ENCODE measurements at regions not wholly inside any gene's neighbourhood (a gene's known extent, or its start where the extent isn't known, plus 50 kb on each side); places are given as distances from the start of the nearest gene placed in this dataset.

DNA sequence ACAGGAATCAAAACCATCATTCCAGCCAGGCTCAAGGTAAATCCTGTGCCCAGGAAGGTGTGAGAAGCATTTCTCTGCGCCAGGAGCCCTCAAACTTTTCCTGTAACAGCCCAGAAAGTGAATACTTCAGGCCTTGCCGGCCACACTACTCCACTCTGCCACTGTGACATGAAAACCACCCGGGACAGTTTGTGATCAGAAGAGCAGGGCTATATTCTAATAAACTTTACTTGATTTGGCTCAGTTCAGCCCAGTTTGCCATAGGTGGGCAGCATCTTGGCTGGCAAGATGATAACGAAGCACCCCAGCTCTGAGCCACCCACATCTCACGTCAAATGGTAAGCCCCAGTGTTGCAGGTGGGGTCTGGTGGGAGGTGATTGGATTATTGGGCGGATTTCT, 249.4 kb downstream of the DLL1 start:
- no peaks in the 10 kb centered on the region for H3K36me3 ChIP-seq (ENCODE audit: control insufficient read depth, insufficient read depth, low read length)

DNA sequence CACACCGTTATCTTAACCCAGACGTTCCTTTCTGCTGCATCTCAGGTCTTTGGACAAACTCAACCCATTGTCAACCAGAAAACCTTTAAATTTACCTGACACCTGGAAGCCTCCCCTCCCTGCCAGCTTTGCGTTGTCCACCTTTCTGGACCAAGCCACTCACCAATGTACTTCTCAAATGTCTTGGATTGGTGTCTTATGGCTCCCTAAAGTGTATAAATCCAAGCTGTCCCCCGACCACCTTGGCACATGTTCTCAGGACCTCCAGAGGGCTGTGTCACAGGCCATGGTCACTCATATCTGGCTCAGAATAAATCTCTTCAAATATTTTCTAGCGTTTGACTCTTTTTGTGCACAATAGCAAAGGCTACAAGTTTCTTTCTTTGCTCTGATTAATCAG, 250.0 kb downstream of the DLL1 start:
- H3K4me3 ChIP-seq (ENCODE audit: low read depth, low read length): no peak overlapping the region
- DNase-seq (ENCODE audit: low read depth) (no peak), FAIRE-seq (no peak)
- TF ChIP-seq, protein P1, sequence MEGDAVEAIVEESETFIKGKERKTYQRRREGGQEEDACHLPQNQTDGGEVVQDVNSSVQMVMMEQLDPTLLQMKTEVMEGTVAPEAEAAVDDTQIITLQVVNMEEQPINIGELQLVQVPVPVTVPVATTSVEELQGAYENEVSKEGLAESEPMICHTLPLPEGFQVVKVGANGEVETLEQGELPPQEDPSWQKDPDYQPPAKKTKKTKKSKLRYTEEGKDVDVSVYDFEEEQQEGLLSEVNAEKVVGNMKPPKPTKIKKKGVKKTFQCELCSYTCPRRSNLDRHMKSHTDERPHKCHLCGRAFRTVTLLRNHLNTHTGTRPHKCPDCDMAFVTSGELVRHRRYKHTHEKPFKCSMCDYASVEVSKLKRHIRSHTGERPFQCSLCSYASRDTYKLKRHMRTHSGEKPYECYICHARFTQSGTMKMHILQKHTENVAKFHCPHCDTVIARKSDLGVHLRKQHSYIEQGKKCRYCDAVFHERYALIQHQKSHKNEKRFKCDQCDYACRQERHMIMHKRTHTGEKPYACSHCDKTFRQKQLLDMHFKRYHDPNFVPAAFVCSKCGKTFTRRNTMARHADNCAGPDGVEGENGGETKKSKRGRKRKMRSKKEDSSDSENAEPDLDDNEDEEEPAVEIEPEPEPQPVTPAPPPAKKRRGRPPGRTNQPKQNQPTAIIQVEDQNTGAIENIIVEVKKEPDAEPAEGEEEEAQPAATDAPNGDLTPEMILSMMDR (IDR thresholded peaks at IDR 0.05; ENCODE audit: insufficient read depth, low read length, severe bottlenecking): no peak
- no peaks in the 10 kb centered on the region for H3K36me3 ChIP-seq (ENCODE audit: control insufficient read depth, insufficient read depth, low read length)
- H3K27me3 ChIP-seq (ENCODE audit: control insufficient read depth, insufficient read depth, low read length): peaks cover 7% of the 10 kb centered on the region

More for the DNA sequence above, 249.4 kb downstream of the DLL1 start:
- no peak overlapping the region for H3K4me3 ChIP-seq (ENCODE audit: low read depth, low read length)
- FAIRE-seq (no peak), DNase-seq (ENCODE audit: low read depth) (no peak)
- TF ChIP-seq, protein P1 (IDR thresholded peaks at IDR 0.05; ENCODE audit: insufficient read depth, low read length, severe bottlenecking): no peak
- peaks cover 7% of the 10 kb centered on the region for H3K27me3 ChIP-seq (ENCODE audit: control insufficient read depth, insufficient read depth, low read length)

DNA sequence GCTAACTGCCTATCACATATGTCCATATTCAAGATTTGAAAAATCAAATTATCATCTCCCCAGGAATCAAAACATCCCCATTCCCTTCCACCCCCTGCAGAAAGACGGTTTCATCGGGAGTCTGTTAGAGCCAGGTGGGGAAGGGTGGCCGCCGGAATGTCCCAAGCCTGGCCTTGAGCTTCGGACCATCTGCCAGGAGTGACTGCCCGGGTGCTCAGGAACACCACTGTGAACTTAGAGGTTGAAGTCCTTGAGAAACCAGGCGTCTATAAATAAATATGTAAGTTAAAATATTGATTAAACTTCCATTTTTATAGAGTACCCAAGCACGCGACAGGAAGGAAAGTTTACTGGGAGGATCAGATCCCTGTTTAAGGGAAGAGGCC, 250.8 kb downstream of the DLL1 start:
- no peak for DNase-seq (ENCODE audit: low read depth)
- no peak for FAIRE-seq
- TF ChIP-seq, protein P1 (IDR thresholded peaks at IDR 0.05; ENCODE audit: insufficient read depth, low read length, severe bottlenecking): no peak
- Histone ChIP-seq H3K36me3 (ENCODE audit: control insufficient read depth, insufficient read depth, low read length) (no peaks in the 10 kb centered on the region), H3K4me3 (ENCODE audit: low read depth, low read length) (no peak overlapping the region), H3K27me3 (ENCODE audit: control insufficient read depth, insufficient read depth, low read length) (peaks cover 7% of the 10 kb centered on the region)

DNA sequence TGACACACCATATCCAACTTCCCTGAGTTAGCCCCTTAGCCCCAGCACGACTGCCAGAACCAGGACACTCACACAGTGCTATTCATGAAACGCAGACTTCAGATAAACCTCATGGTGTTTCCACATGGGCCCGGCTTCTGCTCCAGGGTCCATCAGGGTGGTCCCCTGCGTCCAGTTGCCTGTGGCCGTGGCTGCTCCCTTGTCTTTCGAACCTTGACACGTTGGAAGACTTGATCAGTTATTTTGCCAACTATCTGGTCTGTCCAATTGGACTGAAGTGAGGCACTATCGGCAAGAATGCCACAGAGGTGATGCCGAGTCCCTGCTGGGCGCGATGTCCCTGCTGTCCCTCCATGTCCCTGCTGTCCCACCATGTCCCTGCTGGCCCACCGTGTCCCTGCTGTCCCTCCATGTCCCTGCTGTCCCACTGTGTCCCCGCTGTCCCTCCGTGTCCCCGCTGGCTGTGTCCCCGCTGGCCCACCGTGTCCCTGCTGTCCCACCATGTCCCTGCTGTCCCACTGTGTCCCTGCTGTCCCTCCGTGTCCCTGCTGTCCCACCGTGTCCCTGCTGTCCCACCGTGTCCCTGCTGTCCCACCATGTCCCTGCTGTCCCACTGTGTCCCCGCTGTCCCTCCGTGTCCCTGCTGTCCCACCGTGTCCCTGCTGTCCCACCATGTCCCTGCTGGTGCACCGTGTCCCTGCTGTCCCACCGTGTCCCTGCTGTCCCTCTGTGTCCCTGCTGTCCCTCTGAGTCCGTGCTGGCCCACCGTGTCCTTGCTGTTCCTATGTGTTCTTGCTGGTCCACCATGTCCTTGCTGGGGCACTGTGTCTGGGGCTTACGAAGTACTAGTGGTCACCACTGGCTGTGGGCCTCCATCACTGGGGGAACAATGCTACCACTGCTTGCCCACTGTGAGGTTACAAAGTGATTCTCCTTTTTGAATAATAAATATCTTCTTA, 251.4 kb downstream of the DLL1 start:
- peaks cover 2% of the 10 kb centered on the region for H3K27me3 ChIP-seq (ENCODE audit: control insufficient read depth, insufficient read depth, low read length)
- FAIRE-seq (no peak), DNase-seq (ENCODE audit: low read depth) (no peak)
- TF ChIP-seq, protein P1 (IDR thresholded peaks at IDR 0.05; ENCODE audit: insufficient read depth, low read length, severe bottlenecking): no peak
- no peak overlapping the region for H3K4me3 ChIP-seq (ENCODE audit: low read depth, low read length)
- no peaks in the 10 kb centered on the region for H3K36me3 ChIP-seq (ENCODE audit: control insufficient read depth, insufficient read depth, low read length)

DNA sequence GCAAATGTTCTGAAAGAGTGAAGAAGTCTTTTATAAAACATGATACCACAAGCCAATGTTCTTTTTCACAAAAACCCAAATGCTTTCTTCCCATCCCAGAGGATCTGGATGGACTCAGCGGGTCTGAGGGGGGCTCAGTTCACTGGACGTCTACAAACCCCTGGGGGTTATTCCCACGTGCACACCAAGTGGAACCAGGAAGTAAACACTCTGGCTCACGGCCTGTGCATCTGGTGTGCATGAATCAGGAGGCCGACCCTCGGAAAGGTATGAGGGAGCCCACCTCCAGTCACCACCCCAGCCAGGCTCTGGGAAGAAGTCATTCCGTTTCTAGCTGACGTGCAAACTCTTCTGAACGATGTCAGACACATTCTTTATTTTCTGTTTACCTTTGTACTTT, 252.2 kb downstream of the DLL1 start:
- no peak overlapping the region for H3K4me3 ChIP-seq (ENCODE audit: low read depth, low read length)
- H3K27me3 ChIP-seq (ENCODE audit: control insufficient read depth, insufficient read depth, low read length): peaks cover 1% of the 10 kb centered on the region
- TF ChIP-seq, protein P1 (IDR thresholded peaks at IDR 0.05; ENCODE audit: insufficient read depth, low read length, severe bottlenecking): no peak
- H3K36me3 ChIP-seq (ENCODE audit: control insufficient read depth, insufficient read depth, low read length): no peaks in the 10 kb centered on the region
- FAIRE-seq: no peak
- DNase-seq (ENCODE audit: low read depth): no peak
